ENCODE measurements at regions not wholly inside any gene's neighbourhood (a gene's known extent, or its start where the extent isn't known, plus 50 kb on each side); places are given as distances from the start of the nearest gene placed in this dataset.
"Not testable (repeated sequence)": the region's sequence is repeated elsewhere in the genome, so short reads cannot be mapped to it uniquely, and the experiment has no call there.

DNA sequence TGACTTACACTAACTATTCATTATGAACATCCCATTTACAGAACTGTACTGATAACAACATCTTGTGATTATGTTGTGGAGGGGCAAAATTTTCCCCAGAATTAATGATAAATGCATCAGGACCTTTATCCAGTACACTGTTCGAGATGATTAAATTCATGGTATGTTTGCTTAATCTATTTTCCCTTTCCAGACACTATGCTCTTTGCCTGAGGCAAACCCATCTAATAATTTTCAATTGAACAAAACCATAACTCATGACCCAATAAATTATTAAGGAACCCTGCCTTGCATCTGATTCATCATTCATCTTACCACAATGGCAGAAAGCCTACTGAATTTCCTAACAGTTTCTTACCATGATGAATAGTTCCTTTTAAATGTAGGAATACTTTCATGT, 385.0 kb downstream of the DSEL start:
- no peak for FAIRE-seq

DNA sequence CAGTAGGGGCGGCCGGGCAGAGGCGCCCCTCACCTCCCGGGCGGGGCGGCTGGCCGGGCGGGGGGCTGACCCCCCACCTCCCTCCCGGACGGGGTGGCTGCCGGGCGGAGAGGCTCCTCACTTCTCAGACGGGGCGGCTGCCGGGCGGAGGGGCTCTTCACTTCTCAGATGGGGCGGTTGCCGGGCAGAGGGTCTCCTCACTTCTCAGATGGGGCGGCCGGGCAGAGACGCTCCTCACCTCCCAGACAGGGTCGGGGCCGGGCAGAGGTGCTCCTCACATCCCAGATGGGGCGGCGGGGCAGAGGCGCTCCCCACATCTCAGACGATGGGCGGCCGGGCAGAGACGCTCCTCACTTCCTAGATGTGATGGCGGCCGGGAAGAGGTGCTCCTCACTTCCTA, 389.8 kb downstream of the DSEL start:
- not testable (repeated sequence) for FAIRE-seq

DNA sequence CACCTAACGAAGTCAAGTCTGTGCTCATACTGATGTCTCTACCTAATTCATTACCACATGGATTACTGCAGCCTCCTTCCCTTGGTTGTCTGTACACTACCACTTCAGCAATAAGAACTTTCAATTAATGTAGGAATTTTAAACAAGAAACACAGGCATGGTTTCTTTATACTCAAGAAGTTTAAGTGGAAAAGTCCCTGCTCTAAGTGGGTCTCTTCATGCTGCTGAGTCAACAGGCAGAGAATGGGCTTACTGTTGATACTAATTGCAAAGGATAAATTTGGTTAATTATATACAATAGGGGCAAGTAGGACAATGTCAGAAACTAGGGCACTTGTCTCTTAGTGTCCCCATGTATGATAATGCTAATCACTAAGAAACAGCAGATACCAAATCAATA, 392.6 kb downstream of the DSEL start:
- FAIRE-seq: no peak

DNA sequence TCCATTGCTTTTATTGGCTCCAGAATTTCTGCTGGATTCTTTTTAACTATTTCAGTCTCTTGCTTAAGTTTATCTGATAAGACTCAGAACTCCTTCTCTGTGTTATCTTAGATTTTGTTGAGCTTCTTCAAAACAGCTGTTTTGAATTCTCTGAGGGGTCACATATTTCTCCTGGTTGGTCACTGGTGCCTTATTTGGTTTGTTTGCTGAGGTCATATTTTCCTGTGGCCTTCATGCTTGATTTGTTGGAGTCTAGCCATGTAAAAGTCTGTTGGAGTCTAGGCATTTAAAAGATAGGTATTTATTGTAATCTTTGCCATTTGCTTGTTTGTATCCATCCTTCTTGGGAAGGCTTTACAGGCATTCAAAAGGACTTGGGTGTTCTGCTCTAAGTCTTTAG, 398.7 kb downstream of the DSEL start:
- FAIRE-seq: no peak

DNA sequence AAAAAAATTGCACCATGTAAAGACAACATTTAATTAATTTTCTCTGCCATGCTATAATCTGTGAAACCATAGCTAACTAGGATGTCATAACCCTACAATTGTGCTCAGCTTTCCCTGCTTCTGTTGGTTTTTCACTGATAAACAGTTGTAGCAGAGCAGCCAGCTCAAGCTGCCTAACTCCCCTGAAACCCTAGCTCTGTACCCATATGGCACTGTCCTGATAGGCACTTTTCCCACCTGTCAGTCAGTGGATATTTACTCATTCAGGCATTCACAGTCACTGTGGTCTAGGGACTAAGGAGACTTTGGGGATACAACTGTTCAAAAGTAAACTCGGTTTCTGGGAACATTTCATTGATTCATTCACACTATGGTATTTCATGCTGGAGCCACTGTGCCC, 407.0 kb downstream of the DSEL start:
- FAIRE-seq: no peak

DNA sequence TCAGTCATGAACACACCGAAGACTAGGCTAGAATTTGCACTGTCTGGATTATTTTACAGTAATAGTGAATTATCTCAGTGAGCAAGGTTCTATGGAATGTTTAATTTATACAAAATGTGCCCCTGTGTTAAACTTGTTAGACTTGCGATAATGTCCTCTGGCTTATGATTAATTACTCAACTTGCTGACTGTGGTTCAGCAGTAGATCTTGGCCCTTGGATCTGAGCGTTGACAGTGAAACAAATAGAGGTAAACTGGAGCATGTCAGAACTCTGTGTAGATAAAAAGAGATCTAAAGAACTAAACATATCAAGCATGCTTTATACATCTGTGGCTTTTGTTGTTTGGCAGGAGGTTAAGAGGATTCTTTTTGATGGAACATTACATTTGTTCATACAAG, 407.6 kb downstream of the DSEL start:
- FAIRE-seq: no peak

DNA sequence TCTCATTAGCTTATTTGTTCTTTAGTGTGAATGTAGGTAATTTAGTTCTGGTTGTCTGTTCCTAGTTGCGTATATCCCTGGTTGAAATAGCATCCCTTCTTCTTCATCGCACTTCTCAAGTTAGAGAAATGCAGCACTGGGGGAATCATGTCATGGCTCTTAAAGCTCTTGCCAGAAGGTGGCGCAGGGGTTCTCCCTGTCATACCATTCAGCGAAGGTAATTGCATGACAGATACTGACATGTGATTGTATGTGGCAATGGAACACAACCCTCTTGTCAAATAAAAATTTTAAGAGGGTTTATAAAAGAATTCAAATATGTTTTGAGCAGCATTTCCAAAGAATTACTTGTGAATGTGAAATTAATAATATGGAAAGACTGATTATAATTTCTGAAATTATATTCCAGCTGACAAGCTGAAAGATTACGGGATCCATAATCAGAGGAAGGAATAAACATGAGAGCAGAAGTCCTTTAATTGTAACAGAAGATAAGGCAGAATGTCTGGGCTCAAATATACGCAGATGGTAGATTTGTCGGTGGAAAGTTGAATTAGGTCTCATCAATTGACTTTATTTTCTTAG, 411.7 kb downstream of the DSEL start:
- FAIRE-seq: peak; percentile 56

DNA sequence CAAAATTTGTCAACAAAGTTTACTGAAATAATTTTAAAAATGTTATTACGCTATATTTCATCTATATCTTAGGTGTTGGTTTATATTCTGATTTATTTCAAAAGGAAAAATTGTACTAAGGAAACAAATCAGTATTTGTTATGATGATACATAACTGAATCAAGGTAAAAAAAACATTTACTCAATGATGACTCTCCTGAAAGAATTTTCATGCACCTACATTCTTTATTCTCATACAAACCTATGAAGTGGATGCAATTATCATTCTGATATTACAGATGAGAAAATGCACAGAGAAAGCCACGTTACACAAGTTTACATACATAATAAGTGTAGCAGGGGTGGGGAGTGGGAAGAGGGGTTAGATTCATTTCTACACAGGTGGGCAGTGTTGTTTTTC, 422.4 kb downstream of the DSEL start:
- FAIRE-seq: no peak

DNA sequence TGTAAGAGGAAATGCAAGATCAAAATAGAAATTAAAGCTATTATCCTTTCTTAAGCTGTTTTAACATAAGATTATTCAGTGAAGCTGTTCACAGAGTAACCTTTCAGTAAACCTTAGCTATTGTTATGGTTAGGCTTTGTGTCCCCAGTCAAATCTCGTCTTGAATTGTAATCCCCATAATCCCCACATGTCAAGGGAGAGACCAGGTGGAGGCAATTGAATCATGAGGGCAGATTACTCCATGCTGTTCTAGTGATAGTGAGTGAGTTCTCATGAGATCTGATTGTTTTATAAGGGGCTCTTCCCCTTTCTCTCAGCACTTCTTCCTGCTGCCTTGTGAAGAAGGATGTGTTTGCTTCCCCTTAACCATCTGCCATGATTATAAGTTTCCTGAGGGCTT, 424.4 kb downstream of the DSEL start:
- no peak for FAIRE-seq

DNA sequence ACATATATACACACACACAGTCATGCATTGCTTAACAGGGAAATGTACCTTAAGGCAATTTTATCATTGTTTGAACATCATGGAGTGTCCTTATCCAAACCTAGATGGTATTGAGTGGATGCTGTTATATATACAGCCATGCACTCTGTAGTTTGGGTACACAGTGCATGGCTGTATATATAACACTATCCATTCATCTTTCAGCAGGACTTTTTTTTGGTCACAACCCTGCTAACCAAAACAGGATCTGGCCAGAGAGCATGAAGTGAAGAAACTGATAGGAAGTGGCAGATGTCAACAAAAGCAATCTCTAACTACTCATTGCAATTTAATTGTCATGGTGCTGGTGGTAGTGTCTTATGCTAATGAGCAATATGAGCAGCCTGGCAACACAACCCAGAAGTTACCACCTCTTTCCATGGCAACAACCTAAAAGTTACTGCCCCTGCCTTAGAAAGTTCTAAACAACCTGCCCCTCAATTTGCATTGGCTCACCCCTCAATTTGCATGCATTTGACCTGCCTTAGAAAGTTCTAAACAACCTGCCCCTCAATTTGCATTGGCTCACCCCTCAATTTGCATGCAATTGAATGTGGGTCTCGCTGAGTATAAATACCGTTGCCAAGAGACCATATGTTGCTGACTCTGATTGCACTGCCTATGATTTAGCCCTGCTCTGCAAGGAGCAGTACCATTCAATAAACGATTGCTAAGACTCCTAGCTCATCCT, 434.9 kb downstream of the DSEL start:
- no peak for FAIRE-seq

DNA sequence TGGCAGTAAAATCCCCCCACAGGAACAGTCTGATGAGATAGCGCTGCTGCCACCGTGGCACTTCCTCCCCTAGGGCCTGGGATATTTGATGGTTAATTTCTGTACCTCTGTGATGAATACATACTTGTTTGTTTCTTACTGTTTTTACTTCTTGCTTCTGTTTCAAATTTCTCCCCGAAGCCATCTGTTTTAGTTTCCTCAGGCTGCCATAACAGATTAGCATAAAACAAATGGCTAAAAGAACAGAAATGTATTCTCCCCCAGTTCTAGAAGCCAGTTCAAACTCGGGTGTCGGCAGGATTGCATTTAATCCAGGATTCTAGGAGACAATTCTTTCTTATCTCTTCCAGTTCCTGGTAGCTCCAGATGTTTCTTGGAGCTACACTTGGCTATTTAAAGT, 435.9 kb downstream of the DSEL start:
- no peak for FAIRE-seq

DNA sequence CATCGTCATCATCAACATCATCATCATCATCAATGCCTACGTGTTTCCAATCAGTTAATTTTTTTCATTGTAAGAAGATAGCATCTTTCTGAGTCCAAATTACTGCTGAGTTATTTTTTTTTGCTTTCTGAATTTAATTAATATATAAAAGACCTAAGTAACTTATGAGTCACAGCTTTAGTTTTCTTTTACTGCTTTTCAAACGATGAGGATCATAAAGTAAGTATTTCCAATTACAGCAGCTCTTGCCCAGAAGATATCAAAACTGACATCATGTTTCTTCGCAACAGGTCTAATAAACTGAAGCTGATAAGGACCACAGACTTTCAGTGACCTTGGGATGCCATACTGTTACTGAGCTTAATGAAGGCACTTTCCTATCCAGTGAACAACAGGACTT, 442.2 kb downstream of the DSEL start:
- no peak for FAIRE-seq

DNA sequence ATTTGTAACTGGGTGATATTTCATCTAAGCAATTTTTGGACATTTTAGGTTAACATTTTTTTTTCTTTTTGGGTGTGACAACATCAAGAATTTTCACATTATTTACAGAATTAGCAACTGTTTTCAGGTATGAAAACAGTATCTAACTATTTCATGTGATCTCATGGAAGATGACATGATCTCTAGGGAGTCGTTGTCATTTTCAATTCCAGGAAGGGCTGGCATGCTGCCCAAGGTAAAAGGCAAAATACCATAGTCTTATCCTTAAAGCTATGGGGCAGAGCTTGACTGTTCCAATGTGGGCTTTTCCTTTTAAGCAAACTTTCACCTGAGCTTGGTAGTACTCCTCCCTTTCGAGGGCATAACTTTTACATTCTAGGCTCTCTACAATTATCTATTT, 443.7 kb downstream of the DSEL start:
- no peak for FAIRE-seq

DNA sequence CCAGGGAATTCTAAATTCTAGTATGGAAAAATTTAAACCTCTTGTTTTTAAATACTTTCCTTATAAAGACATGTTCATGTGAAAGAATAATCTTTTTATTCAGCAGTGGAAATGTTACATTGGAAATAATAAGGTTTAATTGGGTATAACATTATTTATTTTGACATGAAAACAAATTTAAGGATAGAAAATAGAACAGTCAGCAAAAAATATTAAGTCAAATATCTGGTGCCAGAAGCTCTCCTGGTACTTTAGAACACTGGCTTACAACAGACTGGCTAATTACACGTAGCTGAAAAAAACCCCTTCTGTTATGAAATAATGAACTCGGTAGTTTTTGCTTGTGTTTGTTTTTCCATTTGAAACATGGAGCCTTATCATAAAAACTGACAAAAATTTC, 447.9 kb downstream of the DSEL start:
- FAIRE-seq: no peak

DNA sequence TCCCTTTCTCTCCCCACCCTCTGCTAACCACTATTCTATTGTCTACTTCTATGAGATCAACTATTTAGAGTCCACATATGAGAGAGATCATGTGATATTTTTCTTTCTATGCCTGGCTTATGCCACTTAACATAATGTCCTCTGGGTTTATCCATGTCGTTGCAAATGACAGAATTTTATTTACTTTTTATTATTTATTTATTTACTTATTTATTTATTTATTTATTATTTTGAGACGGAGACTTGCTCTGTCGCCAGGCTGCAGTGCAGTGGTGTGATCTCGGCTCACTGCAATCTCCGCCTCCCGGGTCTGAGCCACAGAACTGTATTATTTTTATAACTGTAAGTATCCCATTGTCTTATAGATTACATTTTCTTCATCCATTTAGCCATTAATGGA, 443.4 kb upstream of the CDH19 start:
- FAIRE-seq: no peak

DNA sequence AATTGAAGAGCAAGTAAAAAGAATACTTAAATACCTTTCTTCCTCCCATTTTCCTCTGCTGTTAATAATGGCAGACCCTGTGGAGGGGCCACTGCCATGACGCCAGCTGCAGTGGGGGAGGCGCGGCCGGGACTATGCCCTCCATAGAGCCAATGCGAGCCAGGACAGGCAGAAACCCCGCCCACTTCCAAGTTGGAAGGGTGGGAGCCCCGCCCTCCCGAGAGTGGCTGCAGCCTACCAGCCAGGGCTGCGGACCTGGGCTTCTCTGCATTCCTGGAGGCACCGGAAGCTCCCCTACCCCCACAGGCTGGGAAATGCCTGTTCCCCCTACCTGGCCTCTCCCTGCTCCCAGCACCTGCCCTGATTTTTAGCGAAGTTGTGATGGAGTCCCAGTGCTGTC, 439.4 kb upstream of the CDH19 start:
- FAIRE-seq: no peak

DNA sequence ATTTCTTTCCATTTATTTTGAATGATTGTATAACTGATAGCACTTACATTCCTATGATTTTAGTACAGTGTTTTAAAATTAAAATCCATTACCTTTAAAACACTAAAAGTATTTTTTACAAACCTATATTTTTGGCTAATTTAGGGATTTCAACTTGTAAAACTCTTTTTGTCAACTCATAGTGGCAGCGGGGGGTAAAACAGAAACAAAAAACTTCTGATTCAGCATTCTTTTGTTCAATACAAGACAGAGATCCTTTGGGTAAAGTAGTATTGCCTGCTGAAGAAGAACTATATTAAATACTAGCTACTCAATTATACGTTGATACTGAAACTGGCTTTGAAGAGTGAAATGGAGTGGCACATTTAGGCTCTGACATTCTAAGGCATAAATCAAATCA, 437.4 kb upstream of the CDH19 start:
- no peak for FAIRE-seq

DNA sequence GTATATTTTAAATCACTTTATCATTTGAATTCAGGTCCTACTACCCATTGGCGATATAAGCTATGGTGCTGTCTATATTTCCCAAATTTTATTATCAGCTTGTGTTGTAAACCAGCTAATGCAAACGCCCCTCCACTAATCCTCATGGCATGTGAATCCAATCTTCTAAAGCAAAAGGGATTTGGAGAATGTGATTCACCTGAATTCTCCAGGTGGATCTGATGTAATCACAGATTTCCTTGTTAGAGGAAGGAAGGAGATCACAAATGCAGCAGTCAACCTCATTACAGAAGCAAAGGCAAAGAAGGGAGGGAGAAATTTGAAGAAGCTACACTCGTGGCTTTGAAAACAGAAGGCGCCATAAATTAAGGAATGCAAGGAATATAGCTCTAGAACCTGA, 431.1 kb upstream of the CDH19 start:
- FAIRE-seq: no peak

DNA sequence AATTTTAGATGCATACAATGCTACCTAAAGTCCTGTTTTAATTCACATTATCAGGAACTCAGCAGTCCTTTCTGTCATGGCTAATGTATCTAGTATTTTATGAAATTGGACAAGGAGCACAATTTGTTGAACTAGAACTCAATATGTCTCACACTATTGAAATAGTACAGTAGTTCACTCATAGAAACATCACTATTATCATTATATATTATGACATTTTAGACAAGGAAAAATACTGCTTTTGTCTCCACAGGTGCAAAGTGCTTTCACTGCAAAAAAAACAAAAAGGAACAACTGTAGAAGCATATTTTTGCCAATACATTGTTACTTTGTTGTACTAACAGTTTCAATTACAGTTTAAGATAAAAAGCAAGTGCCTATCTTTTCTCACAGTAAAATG, 419.2 kb upstream of the CDH19 start:
- no peak for FAIRE-seq

DNA sequence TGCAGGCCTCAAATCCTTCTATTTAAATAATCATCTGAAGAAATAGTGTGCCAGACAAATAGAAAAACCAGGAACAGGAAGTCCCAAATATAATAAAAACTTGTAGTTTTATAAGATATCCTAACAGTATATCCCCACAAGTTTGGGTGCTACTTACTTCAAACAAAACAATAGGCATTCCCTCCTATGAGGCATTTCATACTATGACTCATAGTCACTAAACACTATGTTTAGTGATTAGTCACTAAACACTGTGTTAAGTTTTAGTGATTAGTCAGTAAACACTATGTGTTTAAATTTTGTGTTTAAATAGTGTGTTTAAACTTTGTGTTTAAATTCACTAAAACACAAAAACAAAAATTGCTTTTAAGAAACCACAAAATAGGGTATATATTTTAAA, 407.0 kb upstream of the CDH19 start:
- peak; percentile 53 for FAIRE-seq

DNA sequence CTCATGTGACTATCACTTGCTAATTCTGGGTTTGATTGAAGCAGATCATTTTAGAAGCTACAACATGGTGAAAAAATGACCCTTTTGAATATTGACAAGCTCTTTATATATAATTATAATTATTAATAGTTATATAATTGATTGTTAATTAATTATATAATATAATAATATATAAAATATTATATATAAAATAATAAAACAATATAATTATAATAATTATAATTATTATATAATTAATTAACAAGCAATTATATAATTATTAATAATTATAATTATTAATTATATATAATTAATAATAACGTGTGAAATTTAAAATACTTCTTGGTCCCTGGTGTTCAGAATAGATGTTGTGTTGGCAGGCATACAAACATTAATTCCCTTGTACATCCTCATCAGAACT, 404.1 kb upstream of the CDH19 start:
- peak; percentile 97 for FAIRE-seq

DNA sequence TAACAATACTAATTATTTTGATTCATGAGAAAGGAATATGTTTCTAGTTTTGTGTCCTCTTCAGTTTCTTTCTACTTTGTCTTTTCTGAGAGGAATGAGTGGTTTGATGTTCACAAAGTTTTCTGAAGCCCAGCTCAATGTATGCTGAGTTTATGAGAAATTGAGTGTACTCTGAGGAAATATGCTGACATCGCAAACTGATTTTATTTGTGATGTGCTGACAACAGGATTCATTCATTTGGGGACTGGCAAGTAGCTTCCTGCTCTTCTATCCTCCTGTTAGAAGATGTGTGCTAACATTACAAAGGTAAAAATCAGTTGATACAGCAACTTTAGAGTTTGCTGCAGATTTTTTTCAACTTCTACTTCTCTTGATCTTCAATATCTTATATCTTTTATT, 403.2 kb upstream of the CDH19 start:
- FAIRE-seq: no peak

DNA sequence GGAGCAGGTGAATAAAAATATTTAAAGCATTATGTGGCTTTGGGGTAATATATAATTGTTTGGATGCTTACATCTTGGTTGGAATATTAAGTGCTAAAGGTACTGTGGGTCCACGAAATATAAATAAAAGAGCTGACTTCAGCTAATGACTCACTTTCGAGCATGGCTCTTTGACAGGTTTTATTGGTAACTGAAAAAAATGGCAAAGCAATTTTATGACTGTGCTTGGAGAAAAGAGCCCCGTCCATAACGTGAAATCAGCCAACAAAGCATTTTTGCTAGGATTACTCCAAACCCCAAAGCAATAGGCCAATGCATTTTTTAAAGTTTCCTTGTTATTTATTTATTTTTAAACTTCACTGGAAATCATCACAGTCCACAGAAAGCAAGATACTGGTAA, 397.2 kb upstream of the CDH19 start:
- no peak for FAIRE-seq

DNA sequence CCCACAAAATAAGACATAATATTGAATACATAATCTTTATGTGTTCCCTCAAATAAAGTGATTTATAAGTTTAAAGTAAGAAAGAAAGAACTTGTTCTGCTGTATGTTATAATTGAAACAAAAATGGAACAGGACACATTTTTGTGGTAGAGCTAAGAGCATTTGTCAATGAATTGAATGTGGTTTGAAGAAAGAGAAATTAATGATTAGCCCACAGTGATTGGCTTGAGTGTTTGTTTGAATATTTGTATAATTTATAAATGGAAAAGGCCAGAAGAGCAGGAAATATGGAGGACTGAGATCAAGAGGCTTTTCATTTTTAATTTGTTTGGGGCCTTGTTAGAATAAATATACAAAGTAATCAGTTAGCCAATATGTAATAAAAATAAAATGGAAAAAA, 395.1 kb upstream of the CDH19 start:
- no peak for FAIRE-seq

DNA sequence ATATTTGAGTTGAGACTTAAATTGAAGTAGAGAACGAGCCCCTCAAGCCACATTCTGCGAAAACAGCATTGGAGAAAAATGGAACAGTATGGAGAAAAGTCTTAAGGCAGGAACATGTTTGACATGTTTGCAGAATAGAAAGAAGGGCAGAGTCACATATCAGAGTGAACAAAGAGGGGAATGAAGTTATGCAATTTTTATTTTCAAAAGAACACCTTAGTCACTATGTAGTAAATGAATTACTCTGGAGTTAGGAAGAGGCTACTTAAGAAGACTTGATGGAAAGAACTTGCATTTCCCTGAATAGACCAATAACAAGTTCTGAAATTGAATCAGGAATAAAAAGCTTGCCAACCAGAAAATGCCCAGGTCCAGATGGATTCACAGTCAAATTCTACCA, 391.4 kb upstream of the CDH19 start:
- FAIRE-seq: no peak

Measured in G401.6 (cell line).